ENCODE measurements at regions not wholly inside any gene's neighbourhood (a gene's known extent, or its start where the extent isn't known, plus 50 kb on each side); places are given as distances from the start of the nearest gene placed in this dataset.

GRCh38 chr7:25279705-25280104 is 51.4 kb upstream of the NPVF start:
- H3K79me2 ChIP-seq (ENCODE audit: low read length) = no peaks in the 10 kb centered on the region
- H3K9me3 ChIP-seq (ENCODE audit: low read length) = no peaks in the 10 kb centered on the region
- no peaks in the 10 kb centered on the region for H3K36me3 ChIP-seq (ENCODE audit: insufficient read depth, low read length)
- no peaks in the 10 kb centered on the region for H3K27me3 ChIP-seq (ENCODE audit: low read length)
- H3K9ac ChIP-seq (ENCODE audit: low read length) = no peak overlapping the region
- H2AFZ ChIP-seq (ENCODE audit: low read length) = no peak overlapping the region
- H3K27ac ChIP-seq (ENCODE audit: low read length) = no peak overlapping the region
- no peaks in the 10 kb centered on the region for H3K9me2 ChIP-seq (replicated peaks; ENCODE audit: insufficient read depth, low read length)
- no peak overlapping the region for H3K4me2 ChIP-seq (ENCODE audit: low read depth, low read length, poor library complexity, severe bottlenecking)
- H3K4me3 ChIP-seq (ENCODE audit: low read length) = no peak overlapping the region
- H3K4me1 ChIP-seq (ENCODE audit: low read length) = no peaks in the 10 kb centered on the region
- no peaks in the 10 kb centered on the region for H4K20me1 ChIP-seq (ENCODE audit: insufficient read depth, low read depth, low read length)
- no peak for DNase-seq

- no peaks in the 10 kb centered on the region for H4K20me1 ChIP-seq (ENCODE audit: insufficient read depth, low read depth, low read length)
- no peaks in the 10 kb centered on the region for H3K36me3 ChIP-seq (ENCODE audit: insufficient read depth, low read length)
- no peaks in the 10 kb centered on the region for H3K9me3 ChIP-seq (ENCODE audit: low read length)
- no peaks in the 10 kb centered on the region for H3K27me3 ChIP-seq (ENCODE audit: low read length)
- H3K9ac ChIP-seq (ENCODE audit: low read length) = no peak overlapping the region
- no peaks in the 10 kb centered on the region for H3K79me2 ChIP-seq (ENCODE audit: low read length)
- no peak overlapping the region for H3K27ac ChIP-seq (ENCODE audit: low read length)
- H3K9me2 ChIP-seq (replicated peaks; ENCODE audit: insufficient read depth, low read length) = no peaks in the 10 kb centered on the region
- no peak overlapping the region for H3K4me2 ChIP-seq (ENCODE audit: low read depth, low read length, poor library complexity, severe bottlenecking)
- no peak for DNase-seq
- H3K4me3 ChIP-seq (ENCODE audit: low read length) = no peak overlapping the region
- H2AFZ ChIP-seq (ENCODE audit: low read length) = no peak overlapping the region
- no peaks in the 10 kb centered on the region for H3K4me1 ChIP-seq (ENCODE audit: low read length)
These were observed 51.9 kb upstream of the NPVF start for GRCh38 chr7:25280181-25280580.

DNA sequence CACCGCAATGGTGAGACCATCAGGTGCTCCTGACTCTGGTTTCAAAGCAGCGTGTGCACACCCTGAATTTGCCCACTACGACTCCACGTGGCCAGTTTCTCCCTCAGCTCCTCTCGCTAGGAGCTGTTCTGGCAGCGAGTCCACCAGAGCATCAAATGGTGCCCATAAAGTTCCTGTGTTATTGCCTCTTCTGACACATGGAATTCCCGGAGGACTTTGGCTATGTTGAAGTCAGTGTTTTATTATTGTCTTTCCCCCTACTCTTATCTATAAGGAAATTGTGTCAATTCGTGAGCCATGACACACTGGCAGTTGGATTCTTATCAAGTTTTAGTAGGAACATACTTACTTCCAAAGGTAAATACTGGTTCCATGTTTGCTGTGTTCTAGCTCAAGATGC is 53.9 kb upstream of the NPVF start:
- no peak overlapping the region for H3K4me2 ChIP-seq (ENCODE audit: low read depth, low read length, poor library complexity, severe bottlenecking)
- H3K27ac ChIP-seq (ENCODE audit: low read length) = no peak overlapping the region
- H3K27me3 ChIP-seq (ENCODE audit: low read length) = no peaks in the 10 kb centered on the region
- no peak for DNase-seq
- no peaks in the 10 kb centered on the region for H3K79me2 ChIP-seq (ENCODE audit: low read length)
- H3K9me3 ChIP-seq (ENCODE audit: low read length) = no peaks in the 10 kb centered on the region
- no peaks in the 10 kb centered on the region for H3K36me3 ChIP-seq (ENCODE audit: insufficient read depth, low read length)
- H4K20me1 ChIP-seq (ENCODE audit: insufficient read depth, low read depth, low read length) = no peaks in the 10 kb centered on the region
- no peak overlapping the region for H3K4me3 ChIP-seq (ENCODE audit: low read length)
- H3K9ac ChIP-seq (ENCODE audit: low read length) = no peak overlapping the region
- H3K4me1 ChIP-seq (ENCODE audit: low read length) = no peaks in the 10 kb centered on the region
- H3K9me2 ChIP-seq (replicated peaks; ENCODE audit: insufficient read depth, low read length) = no peaks in the 10 kb centered on the region
- no peak overlapping the region for H2AFZ ChIP-seq (ENCODE audit: low read length)

GRCh38 chr7:25286756-25287155 is 58.5 kb upstream of the NPVF start:
- Histone ChIP-seq H3K9me2 (replicated peaks; ENCODE audit: insufficient read depth, low read length) (no peaks in the 10 kb centered on the region), H3K27ac (ENCODE audit: low read length) (no peak overlapping the region), H3K4me1 (ENCODE audit: low read length) (no peaks in the 10 kb centered on the region), H3K9me3 (ENCODE audit: low read length) (no peaks in the 10 kb centered on the region), H4K20me1 (ENCODE audit: insufficient read depth, low read depth, low read length) (no peaks in the 10 kb centered on the region), H3K79me2 (ENCODE audit: low read length) (no peaks in the 10 kb centered on the region), H3K9ac (ENCODE audit: low read length) (no peak overlapping the region), H3K36me3 (ENCODE audit: insufficient read depth, low read length) (no peaks in the 10 kb centered on the region), H3K4me2 (ENCODE audit: low read depth, low read length, poor library complexity, severe bottlenecking) (no peak overlapping the region), H3K27me3 (ENCODE audit: low read length) (no peaks in the 10 kb centered on the region), H3K4me3 (ENCODE audit: low read length) (no peak overlapping the region), H2AFZ (ENCODE audit: low read length) (no peak overlapping the region)
- no peak for DNase-seq

DNA sequence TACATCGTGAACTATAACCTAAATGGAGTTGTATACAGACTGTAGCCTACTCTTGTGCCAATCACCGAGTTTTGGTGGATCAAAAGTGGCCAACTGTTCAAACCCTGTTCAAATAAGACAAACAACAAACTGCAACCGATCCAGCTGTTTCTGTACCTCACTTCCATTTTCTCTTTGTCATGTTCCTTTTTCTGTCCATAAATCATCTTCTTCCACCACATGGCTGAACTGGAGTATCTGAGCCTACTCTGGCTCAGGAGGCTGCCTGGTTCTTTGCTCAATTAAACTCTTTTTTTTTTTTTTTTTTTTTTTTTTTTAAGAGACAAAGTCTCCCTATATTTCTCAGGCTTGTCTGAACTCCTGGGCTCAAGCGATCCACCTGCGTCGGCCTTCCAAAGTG is 59.0 kb upstream of the NPVF start:
- H3K4me1 ChIP-seq (ENCODE audit: low read length) = no peaks in the 10 kb centered on the region
- no peak for DNase-seq
- H3K27ac ChIP-seq (ENCODE audit: low read length) = no peak overlapping the region
- no peaks in the 10 kb centered on the region for H4K20me1 ChIP-seq (ENCODE audit: insufficient read depth, low read depth, low read length)
- H3K9ac ChIP-seq (ENCODE audit: low read length) = no peak overlapping the region
- no peaks in the 10 kb centered on the region for H3K9me3 ChIP-seq (ENCODE audit: low read length)
- no peak overlapping the region for H2AFZ ChIP-seq (ENCODE audit: low read length)
- H3K9me2 ChIP-seq (replicated peaks; ENCODE audit: insufficient read depth, low read length) = no peaks in the 10 kb centered on the region
- H3K27me3 ChIP-seq (ENCODE audit: low read length) = no peaks in the 10 kb centered on the region
- no peak overlapping the region for H3K4me3 ChIP-seq (ENCODE audit: low read length)
- H3K79me2 ChIP-seq (ENCODE audit: low read length) = no peaks in the 10 kb centered on the region
- no peak overlapping the region for H3K4me2 ChIP-seq (ENCODE audit: low read depth, low read length, poor library complexity, severe bottlenecking)
- no peaks in the 10 kb centered on the region for H3K36me3 ChIP-seq (ENCODE audit: insufficient read depth, low read length)

- H2AFZ ChIP-seq (ENCODE audit: low read length) = no peak overlapping the region
- H3K4me3 ChIP-seq (ENCODE audit: low read length) = no peak overlapping the region
- H3K36me3 ChIP-seq (ENCODE audit: insufficient read depth, low read length) = no peaks in the 10 kb centered on the region
These were observed 60.4 kb upstream of the NPVF start for GRCh38 chr7:25288556-25289307.

GRCh38 chr7:25289518-25289917 is 61.2 kb upstream of the NPVF start:
- H3K9ac ChIP-seq (ENCODE audit: low read length) = no peak overlapping the region
- no peak overlapping the region for H3K4me3 ChIP-seq (ENCODE audit: low read length)
- H3K79me2 ChIP-seq (ENCODE audit: low read length) = no peaks in the 10 kb centered on the region
- H3K27ac ChIP-seq (ENCODE audit: low read length) = no peak overlapping the region
- H3K9me2 ChIP-seq (replicated peaks; ENCODE audit: insufficient read depth, low read length) = no peaks in the 10 kb centered on the region
- H3K4me2 ChIP-seq (ENCODE audit: low read depth, low read length, poor library complexity, severe bottlenecking) = no peak overlapping the region
- H3K9me3 ChIP-seq (ENCODE audit: low read length) = no peaks in the 10 kb centered on the region
- no peak for DNase-seq
- no peaks in the 10 kb centered on the region for H4K20me1 ChIP-seq (ENCODE audit: insufficient read depth, low read depth, low read length)
- no peak overlapping the region for H2AFZ ChIP-seq (ENCODE audit: low read length)
- H3K36me3 ChIP-seq (ENCODE audit: insufficient read depth, low read length) = no peaks in the 10 kb centered on the region
- no peaks in the 10 kb centered on the region for H3K27me3 ChIP-seq (ENCODE audit: low read length)
- no peaks in the 10 kb centered on the region for H3K4me1 ChIP-seq (ENCODE audit: low read length)

More at GRCh38 chr7:25288556-25289307, 60.4 kb upstream of the NPVF start:
- Histone ChIP-seq H4K20me1 (ENCODE audit: insufficient read depth, low read depth, low read length) (no peaks in the 10 kb centered on the region), H3K9me2 (replicated peaks; ENCODE audit: insufficient read depth, low read length) (no peaks in the 10 kb centered on the region), H3K9ac (ENCODE audit: low read length) (no peak overlapping the region), H3K79me2 (ENCODE audit: low read length) (no peaks in the 10 kb centered on the region), H3K4me2 (ENCODE audit: low read depth, low read length, poor library complexity, severe bottlenecking) (no peak overlapping the region), H3K9me3 (ENCODE audit: low read length) (no peaks in the 10 kb centered on the region), H3K4me1 (ENCODE audit: low read length) (no peaks in the 10 kb centered on the region), H3K27ac (ENCODE audit: low read length) (no peak overlapping the region), H3K27me3 (ENCODE audit: low read length) (no peaks in the 10 kb centered on the region)
- DNase-seq = no peak

GRCh38 chr7:25294624-25295023 is 66.3 kb upstream of the NPVF start:
- Histone ChIP-seq H3K9ac (ENCODE audit: low read length) (no peak overlapping the region), H3K79me2 (ENCODE audit: low read length) (no peaks in the 10 kb centered on the region), H3K36me3 (ENCODE audit: insufficient read depth, low read length) (no peaks in the 10 kb centered on the region)

More at GRCh38 chr7:25294624-25295023, 66.3 kb upstream of the NPVF start:
- Histone ChIP-seq H3K27me3 (ENCODE audit: low read length) (no peaks in the 10 kb centered on the region), H3K4me2 (ENCODE audit: low read depth, low read length, poor library complexity, severe bottlenecking) (no peak overlapping the region), H3K4me1 (ENCODE audit: low read length) (peaks cover 15% of the 10 kb centered on the region), H4K20me1 (ENCODE audit: insufficient read depth, low read depth, low read length) (no peaks in the 10 kb centered on the region), H3K4me3 (ENCODE audit: low read length) (no peak overlapping the region), H3K9me2 (replicated peaks; ENCODE audit: insufficient read depth, low read length) (no peaks in the 10 kb centered on the region), H3K27ac (ENCODE audit: low read length) (no peak overlapping the region), H2AFZ (ENCODE audit: low read length) (no peak overlapping the region), H3K9me3 (ENCODE audit: low read length) (no peaks in the 10 kb centered on the region)
- DNase-seq = no peak
